ENCODE measurements at regions not wholly inside any gene's neighbourhood (a gene's known extent, or its start where the extent isn't known, plus 50 kb on each side); places are given as distances from the start of the nearest gene placed in this dataset.

DNA sequence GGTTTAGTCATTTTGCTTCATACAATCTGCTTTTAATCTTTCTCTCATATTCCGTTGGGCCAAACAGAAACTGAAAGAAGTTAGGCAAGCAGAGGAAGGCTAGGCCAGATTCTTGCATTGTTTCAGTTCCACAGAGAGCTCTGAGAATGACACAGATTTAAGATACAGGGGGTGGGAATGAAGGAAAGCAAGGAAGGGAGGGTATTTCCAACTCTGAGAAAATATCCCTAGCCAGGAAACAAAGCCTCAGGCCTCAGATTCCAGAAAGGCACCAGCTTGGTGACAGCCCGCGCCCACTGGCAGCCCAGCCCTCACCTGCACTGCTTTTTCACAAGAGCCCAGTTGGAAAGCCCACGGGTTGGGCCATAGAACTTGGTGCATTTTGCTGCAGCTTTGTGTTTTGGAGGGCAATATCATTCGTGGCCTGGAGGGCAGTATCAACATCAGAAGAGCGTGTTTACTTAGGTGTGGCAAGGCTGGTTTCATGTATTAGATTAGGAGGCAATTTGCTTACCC is 63.5 kb downstream of the ENC1 start:
- Mint-ChIP-seq H3K4me3 (ENCODE audit: low read depth) (no peak overlapping the region), H3K27ac (peak overlapping the region; percentile 59), H3K36me3 (ENCODE audit: insufficient read depth) (no peaks in the 10 kb centered on the region), H3K9me3 (ENCODE audit: low read depth) (no peaks in the 10 kb centered on the region), H3K27me3 (no peaks in the 10 kb centered on the region), H3K4me1 (ENCODE audit: low read depth) (peaks cover 51% of the 10 kb centered on the region)
- TF ChIP-seq, protein P1, sequence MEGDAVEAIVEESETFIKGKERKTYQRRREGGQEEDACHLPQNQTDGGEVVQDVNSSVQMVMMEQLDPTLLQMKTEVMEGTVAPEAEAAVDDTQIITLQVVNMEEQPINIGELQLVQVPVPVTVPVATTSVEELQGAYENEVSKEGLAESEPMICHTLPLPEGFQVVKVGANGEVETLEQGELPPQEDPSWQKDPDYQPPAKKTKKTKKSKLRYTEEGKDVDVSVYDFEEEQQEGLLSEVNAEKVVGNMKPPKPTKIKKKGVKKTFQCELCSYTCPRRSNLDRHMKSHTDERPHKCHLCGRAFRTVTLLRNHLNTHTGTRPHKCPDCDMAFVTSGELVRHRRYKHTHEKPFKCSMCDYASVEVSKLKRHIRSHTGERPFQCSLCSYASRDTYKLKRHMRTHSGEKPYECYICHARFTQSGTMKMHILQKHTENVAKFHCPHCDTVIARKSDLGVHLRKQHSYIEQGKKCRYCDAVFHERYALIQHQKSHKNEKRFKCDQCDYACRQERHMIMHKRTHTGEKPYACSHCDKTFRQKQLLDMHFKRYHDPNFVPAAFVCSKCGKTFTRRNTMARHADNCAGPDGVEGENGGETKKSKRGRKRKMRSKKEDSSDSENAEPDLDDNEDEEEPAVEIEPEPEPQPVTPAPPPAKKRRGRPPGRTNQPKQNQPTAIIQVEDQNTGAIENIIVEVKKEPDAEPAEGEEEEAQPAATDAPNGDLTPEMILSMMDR (IDR thresholded peaks at IDR 0.05; ENCODE audit: unreplicated experiment): no peak
- no peak for DNase-seq (ENCODE audit: low spot score, unreplicated experiment)

GRCh38 chr5:74575741-74576538 is 64.6 kb downstream of the ENC1 start:
- DNase-seq (ENCODE audit: low spot score, unreplicated experiment): no peak
- TF ChIP-seq, protein P1 (IDR thresholded peaks at IDR 0.05; ENCODE audit: unreplicated experiment): no peak
- H3K27me3 Mint-ChIP-seq: no peaks in the 10 kb centered on the region
- H3K4me3 Mint-ChIP-seq (ENCODE audit: low read depth): no peak overlapping the region
- peaks cover 3% of the 10 kb centered on the region for H3K9me3 Mint-ChIP-seq (ENCODE audit: low read depth)
- H3K27ac Mint-ChIP-seq: peak overlapping the region; percentile 45
- no peaks in the 10 kb centered on the region for H3K36me3 Mint-ChIP-seq (ENCODE audit: insufficient read depth)
- peaks cover 45% of the 10 kb centered on the region for H3K4me1 Mint-ChIP-seq (ENCODE audit: low read depth)

GRCh38 chr5:74570250-74570649 is 70.3 kb downstream of the ENC1 start:
- DNase-seq (ENCODE audit: low spot score, unreplicated experiment): no peak
- Mint-ChIP-seq H3K4me3 (ENCODE audit: low read depth) (no peak overlapping the region), H3K27ac (no peak overlapping the region), H3K4me1 (ENCODE audit: low read depth) (peaks cover 23% of the 10 kb centered on the region), H3K36me3 (ENCODE audit: insufficient read depth) (peaks cover 9% of the 10 kb centered on the region), H3K9me3 (ENCODE audit: low read depth) (peaks cover 23% of the 10 kb centered on the region), H3K27me3 (no peaks in the 10 kb centered on the region)
- TF ChIP-seq, protein P1 (IDR thresholded peaks at IDR 0.05; ENCODE audit: unreplicated experiment): no peak

GRCh38 chr5:74567411-74567995 is 73.0 kb downstream of the ENC1 start:
- no peak for DNase-seq (ENCODE audit: low spot score, unreplicated experiment)
- no peaks in the 10 kb centered on the region for H3K27me3 Mint-ChIP-seq
- TF ChIP-seq, protein P1 (IDR thresholded peaks at IDR 0.05; ENCODE audit: unreplicated experiment): no peak
- peaks cover 23% of the 10 kb centered on the region for H3K9me3 Mint-ChIP-seq (ENCODE audit: low read depth)
- peaks cover 16% of the 10 kb centered on the region for H3K4me1 Mint-ChIP-seq (ENCODE audit: low read depth)
- H3K36me3 Mint-ChIP-seq (ENCODE audit: insufficient read depth): peaks cover 9% of the 10 kb centered on the region
- H3K27ac Mint-ChIP-seq: peak overlapping the region; percentile 73
- no peak overlapping the region for H3K4me3 Mint-ChIP-seq (ENCODE audit: low read depth)

- Mint-ChIP-seq H3K4me1 (ENCODE audit: low read depth) (peaks cover 12% of the 10 kb centered on the region), H3K4me3 (ENCODE audit: low read depth) (no peak overlapping the region), H3K27ac (no peak overlapping the region), H3K9me3 (ENCODE audit: low read depth) (no peaks in the 10 kb centered on the region), H3K27me3 (peaks cover 7% of the 10 kb centered on the region), H3K36me3 (ENCODE audit: insufficient read depth) (no peaks in the 10 kb centered on the region)
- TF ChIP-seq, protein P1 (IDR thresholded peaks at IDR 0.05; ENCODE audit: unreplicated experiment): no peak
- no peak for DNase-seq (ENCODE audit: low spot score, unreplicated experiment)
Measured at GRCh38 chr5:74562122-74562521, 78.4 kb downstream of the ENC1 start.
